CD4-positive, alpha-beta T cell treated with Interleukin-17A for 1 hour (primary cell): ENCODE measurements at regions not wholly inside any gene's neighbourhood (a gene's known extent, or its start where the extent isn't known, plus 50 kb on each side); places are given as distances from the start of the nearest gene placed in this dataset.
A peak's percentile ranks its signal among the peaks of the same experiment; 100 is the strongest.
"Not testable (repeated sequence)": the region's sequence is repeated elsewhere in the genome, so short reads cannot be mapped to it uniquely, and the experiment has no call there.

ENCODE experiments used
- DNase-seq: peaks from one replicate; pipeline ENCODE4 v3.0.0-alpha.2; 2020

DNA sequence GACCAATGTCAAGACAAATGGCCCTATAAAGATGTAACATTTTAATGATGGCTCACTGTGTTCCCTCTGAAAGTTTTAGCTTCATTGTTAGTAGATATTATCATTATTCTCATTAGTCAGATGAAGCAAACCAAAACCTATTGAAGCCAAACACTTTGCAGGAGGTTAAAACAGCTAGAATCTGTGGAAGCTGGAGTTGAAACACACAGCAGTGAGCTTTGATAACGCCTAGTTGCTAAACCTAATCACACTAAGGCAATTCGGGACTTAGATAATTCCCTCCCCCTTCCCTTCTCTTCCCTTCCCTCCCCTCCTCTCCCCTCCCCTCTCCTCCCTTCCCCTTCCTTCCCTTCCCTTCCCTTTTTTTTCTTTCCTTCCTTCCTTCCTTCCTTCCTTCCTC is 165.7 kb downstream of the TRIB2 start:
- no peak for DNase-seq

DNA sequence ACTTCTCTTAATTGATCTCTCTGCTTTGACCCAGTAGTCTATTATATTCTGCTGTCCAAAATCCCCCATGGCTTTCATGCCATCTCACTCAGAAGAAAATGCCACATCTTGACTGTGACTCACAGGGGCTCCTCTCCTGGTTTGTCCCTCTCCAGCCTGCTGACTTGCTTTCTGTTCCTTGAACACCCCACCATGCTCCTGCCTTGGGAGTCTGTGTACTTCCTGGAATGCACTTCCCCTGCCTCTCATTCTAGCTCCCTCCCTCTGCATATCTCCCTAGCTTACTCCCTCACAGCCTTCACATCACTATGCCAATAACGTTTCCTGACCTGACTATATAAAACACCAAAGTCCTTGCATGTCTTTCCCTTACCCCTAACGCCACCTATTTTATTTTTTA is 167.2 kb downstream of the TRIB2 start:
- DNase-seq: no peak

DNA sequence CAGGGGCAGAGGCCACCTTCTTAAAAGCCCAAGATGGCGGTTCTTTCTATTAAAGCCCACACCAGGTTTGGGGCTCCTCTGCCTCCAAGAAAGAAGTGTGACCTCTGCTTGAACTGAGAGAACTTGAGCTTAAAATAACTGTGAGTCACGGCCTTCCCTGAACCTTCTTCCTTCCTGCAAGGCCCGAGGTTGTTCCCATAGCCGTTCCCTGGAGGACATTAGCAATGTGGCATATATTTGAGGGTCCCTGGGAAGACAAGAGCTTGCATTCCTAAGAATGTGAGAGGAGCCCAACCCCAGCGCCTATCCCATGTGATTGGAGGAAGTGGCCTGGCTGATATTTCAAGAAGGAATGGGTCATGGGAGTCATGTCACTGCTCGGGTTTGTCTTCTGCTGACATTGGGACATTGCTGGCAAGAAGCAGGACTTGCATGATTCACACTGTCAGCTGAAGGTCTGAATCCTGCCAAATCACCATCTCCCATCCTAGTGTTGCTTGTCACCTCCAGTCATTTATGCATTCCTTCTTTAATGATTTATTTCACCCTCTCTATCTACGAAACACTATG is 168.1 kb downstream of the TRIB2 start:
- DNase-seq: no peak

DNA sequence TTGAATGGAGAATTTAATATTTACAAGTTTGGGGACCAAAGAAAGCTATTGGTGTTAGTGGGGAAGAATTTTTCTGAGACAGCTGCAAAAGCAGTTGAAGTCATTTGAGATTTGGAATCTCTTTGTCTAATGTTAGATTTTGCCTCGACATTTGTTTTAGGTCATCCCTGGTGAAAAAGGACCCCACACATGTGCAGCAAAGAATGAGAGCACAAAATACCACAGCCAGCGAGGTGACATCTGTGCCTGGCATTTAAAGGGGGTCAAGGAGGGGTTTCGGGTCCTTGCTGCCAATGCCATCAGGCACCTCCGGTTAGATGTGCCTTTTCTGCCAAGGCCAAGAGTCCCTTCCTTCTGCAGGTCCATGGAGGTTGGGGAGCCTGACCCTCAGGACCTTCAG is 173.3 kb downstream of the TRIB2 start:
- DNase-seq: no peak

DNA sequence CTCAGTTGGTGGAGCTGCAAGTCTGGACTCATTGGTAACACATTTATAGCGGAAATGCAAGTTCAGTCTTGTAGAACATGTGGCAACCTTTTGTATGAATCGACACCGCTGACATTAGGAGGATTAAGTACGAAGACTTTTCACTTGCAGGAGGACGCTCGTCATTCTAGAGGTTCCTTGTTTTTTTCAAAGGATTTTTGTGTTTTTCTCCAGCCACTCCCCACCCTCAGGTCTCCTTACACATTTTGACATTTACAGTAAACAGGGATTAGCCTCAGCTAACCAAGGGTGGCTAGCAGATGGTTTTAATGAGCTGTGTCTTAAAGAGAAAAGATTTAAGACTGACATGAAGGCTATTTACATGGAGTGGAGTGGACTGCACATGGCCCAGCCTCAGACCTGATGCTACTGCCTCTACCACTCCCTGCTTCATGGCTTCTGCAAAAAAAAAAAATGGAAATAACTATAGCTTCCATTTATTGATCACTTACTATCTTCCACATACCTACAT is 173.8 kb downstream of the TRIB2 start:
- DNase-seq: no peak

DNA sequence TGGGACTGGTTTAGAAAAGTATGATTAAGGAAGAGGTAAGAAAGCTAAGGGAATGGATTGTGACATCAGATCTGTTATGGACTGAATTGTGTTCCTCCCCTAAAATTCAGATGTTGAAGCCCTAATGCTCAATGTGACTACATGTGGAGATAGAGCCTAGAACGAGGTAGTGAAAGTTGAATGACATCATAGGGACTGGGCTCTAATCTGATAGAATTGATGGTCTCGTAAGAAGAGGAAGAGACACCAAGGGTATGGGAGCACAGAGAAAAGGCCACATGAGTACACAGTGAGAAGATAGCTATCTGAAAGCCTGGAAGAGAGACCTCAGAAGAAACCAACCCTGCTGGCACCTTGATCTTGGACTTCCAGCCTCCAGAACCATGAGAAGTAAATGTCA is 178.3 kb downstream of the TRIB2 start:
- no peak for DNase-seq

- DNase-seq: no peak
These were observed 179.7 kb downstream of the TRIB2 start for GRCh38 chr2:12896318-12896982.

GRCh38 chr2:12897181-12897580 is 180.4 kb downstream of the TRIB2 start:
- DNase-seq: peak; percentile 6

- no peak for DNase-seq
These were observed 186.5 kb downstream of the TRIB2 start for GRCh38 chr2:12903272-12903671.

DNA sequence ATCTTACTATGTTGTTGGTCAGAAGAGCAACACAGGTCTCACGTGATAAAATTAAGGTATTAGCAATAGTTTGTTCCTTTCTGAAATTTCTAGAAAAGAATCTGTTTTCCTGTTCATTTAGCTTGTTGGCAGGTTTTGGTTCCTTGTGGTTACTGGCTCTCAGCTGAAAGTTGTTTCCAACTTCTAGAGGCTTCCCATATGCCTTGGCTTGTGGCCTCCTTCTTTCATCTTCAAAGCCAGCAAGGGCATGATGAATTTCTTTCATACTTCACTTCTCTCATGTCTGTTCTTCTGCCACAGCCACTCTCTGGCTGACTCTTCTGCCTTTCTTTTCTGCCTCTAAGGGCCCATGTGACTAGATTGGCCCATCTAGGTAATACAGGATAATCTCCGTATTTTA is 193.7 kb downstream of the TRIB2 start:
- no peak for DNase-seq

- no peak for DNase-seq
These were observed 199.1 kb downstream of the TRIB2 start for GRCh38 chr2:12915787-12916186.

GRCh38 chr2:12918138-12918834 is 201.6 kb downstream of the TRIB2 start:
- no peak for DNase-seq

GRCh38 chr2:12918835-12919445 is 202.2 kb downstream of the TRIB2 start:
- DNase-seq: no peak

GRCh38 chr2:12921321-12921720 is 204.6 kb downstream of the TRIB2 start:
- DNase-seq: no peak

GRCh38 chr2:12923907-12924610 is 207.3 kb downstream of the TRIB2 start:
- no peak for DNase-seq

- not testable (repeated sequence) for DNase-seq
These were observed 209.9 kb downstream of the TRIB2 start for GRCh38 chr2:12926641-12927040.

GRCh38 chr2:12928197-12928774 is 211.6 kb downstream of the TRIB2 start:
- DNase-seq: no peak

GRCh38 chr2:12928775-12929401 is 212.2 kb downstream of the TRIB2 start:
- no peak for DNase-seq

- no peak for DNase-seq
These were observed 213.0 kb downstream of the TRIB2 start for GRCh38 chr2:12929758-12930157.

DNA sequence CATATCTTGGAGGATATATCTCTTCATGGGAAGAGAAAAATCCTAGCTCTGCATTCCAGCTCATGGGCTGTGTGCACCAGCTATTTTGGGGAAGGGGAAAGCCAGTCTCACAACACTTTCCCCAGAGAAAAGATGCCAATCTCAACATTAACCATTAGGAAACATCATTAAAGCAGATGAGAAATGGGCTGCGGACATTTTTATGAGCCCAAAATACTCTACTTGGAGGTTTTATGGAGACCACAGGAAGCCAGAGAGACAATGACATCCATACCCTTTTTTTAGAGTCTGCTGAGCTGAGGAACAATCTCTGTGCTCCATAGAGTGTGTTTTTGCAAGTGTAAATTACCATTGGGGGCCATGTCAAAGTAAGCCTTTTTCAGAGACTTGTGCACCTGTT is 213.7 kb downstream of the TRIB2 start:
- no peak for DNase-seq

GRCh38 chr2:12931186-12931844 is 214.6 kb downstream of the TRIB2 start:
- peak; percentile 42 for DNase-seq

DNA sequence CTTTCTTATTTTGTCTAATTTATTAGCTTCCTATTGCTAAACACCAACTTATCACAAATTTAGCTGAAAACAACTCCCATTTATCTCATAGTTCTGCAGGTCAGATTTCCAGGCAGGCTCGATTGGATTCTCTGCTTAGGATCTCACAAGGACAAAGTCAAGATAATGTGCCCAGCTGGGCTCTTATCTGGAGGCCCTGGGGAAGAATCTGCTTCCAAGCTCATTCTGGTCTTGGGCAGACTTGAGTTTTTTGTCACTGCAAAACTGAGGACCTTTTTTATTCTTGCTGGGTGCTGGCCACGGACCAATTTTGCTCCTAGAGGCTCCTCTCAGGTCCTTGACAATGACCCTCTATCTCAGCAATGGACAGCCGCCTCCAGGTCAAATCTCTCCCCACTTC is 215.5 kb downstream of the TRIB2 start:
- DNase-seq: no peak
